Stimulated activated naive CD4-positive, alpha-beta T cell (primary cell): ENCODE measurements at regions not wholly inside any gene's neighbourhood (a gene's known extent, or its start where the extent isn't known, plus 50 kb on each side); places are given as distances from the start of the nearest gene placed in this dataset.
"Not testable (repeated sequence)": the region's sequence is repeated elsewhere in the genome, so short reads cannot be mapped to it uniquely, and the experiment has no call there.

Experiments used
- DNase-seq, 6 experiments: peaks; one replicate each; lab custom pipeline; 2025; lab: John Stamatoyannopoulos, UW

- DNase-seq, result no peak
Measured at GRCh38 chr3:21020681-21021080, 730.3 kb downstream of the ZNF385D start.

DNA sequence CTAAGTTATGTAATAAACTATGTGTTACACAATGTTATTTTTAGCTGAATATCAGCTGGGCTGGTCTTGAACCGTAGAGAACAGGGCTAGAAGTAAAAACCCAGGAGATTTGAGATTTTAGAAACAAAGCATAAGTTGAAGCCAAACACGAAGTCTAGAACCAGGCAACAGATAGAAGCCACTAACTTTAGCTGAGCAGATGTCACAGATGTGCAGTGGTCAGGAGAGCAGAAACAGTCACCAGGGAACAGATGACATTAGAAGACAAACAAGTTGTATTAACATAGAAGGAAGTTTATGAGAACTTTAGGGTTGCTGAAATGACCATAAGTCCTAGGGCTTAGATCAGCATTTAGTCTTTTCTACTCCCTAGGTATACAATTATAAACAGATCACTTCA is 731.0 kb downstream of the ZNF385D start:
- DNase-seq, result no peak

DNA sequence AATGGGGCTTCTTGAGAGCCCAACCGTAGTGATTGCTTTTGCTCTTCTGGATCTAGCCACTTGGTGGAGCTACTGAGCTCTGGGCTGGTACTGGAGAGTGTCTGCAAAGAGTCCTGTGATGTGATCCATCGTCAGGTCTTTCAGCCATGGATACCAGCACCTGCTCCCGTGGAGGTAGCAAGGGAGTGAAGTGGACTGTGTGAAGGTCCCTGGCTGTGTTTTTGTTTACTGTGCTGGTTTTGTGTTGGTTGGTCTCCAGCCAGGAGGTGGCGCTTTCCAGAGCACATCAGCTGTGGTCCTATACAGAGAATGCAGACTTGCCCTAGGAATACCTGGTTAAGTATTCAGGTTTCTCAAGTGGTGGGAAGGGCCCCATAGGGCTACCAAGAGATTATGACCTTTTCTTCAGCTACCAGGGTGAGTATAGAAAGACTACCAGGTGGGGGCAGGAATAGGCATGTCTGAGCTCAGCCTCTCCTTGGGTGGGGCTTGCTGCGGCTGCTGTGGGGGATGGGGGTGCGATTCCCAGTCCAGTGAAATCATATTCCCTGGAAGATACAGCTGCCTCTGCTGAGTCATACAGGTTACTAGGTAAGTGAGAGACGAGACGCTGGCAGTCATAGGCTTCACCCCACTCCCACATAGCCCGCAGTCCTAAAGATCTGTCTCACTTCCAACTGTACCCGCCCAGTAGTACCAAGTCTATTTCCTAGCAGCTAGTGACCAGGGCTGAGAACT is 733.7 kb downstream of the ZNF385D start:
- no peak for DNase-seq

GRCh38 chr3:21013566-21013965 is 737.4 kb downstream of the ZNF385D start:
- DNase-seq, result no peak

- DNase-seq, result no peak
Measured at GRCh38 chr3:20999661-21000060, 751.3 kb downstream of the ZNF385D start.

DNA sequence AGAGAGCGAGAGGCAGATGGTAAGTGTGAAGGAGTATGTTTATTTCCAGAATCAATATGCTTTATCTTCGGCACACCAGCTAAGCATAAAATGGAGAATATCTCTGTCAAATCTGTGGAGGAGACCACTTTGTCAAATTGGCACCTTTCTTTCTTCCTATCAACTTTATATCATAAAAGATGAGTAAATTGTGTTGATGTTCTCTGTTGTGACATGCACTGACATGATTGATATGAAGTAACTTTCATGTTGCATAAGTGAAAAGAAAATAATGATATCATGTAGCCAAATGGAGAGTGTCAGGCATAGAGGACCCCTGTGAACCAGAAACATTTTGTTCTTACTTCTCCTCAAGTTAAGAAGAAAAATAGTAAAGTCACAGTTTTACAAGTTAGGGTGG is 753.8 kb downstream of the ZNF385D start:
- no peak for DNase-seq

DNA sequence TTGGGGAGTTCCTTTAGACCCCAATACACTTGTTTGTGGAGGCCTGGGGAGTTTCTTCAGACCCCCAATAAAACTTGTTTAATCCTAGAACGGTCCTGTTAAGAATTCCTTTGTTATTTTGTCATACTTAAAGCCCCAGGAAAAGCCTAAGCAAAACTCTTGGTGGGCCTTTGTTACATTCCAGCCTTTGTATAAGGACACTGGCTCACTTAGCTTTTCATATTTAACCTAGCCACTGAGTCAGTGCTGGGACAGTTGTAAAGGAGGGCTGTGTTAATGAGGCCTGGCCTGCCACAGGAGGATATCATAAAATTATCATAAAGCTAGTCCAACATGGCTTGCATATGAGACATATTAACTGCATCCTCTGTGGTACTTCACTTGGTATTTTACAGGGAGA is 760.1 kb downstream of the ZNF385D start:
- no peak for DNase-seq

- DNase-seq, result not testable (repeated sequence)
Measured at GRCh38 chr3:20989653-20990052, 761.4 kb downstream of the ZNF385D start.

DNA sequence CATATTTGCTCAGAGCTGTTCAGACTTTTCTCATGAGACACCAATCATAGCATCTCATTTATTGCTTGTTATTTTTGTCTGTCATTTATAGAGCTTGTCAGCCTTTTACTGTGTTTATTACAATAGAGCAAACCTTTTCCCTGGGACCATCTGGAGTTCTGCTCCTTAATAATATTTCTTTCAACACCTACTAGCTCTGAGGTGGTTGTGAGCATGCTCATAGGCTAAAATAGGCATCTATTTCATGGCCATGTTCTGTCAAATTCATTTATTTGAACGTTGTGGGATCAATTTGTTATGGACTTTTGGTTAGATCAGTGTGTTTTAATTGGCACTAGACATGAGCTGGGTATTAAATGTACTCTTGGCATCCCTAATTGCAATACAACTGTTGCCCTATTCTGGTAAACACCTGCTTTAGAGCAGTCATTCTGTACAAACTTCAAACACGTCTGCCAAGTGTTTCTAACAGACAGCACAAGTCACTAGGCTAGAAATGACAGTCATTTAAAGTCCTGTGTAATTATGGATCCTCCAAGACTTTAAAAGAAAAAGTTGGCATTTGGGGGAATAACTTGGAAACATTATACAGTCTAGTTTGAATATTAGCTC is 766.3 kb downstream of the ZNF385D start:
- no peak for DNase-seq

GRCh38 chr3:20975188-20975651 is 775.8 kb downstream of the ZNF385D start:
- no peak for DNase-seq

DNA sequence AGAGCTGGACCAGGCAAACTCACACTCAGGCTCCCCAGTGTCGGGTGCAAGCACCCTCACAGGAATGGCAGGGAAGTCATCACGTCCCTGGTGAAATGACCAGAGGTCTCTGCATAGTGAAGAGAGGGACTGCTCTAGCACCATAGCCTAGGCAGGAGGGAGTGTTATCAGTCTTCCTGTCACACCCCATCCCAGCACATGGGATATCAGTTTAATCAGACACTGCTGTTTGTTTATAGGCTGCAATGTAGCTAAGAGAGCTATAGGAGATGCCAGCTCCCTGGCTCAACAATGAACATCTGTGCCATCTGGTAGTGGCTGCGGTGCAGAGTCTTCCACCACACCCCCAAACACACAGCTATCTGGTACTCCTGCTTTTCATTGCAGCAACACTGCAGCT is 776.6 kb downstream of the ZNF385D start:
- DNase-seq, result no peak

- not testable (repeated sequence) for DNase-seq
Measured at GRCh38 chr3:20970807-20971206, 780.2 kb downstream of the ZNF385D start.

GRCh38 chr3:20967485-20967884 is 781.5 kb upstream of the SGO1 start:
- DNase-seq, result not testable (repeated sequence)

- no peak for DNase-seq
Measured at GRCh38 chr3:20958161-20958560, 772.2 kb upstream of the SGO1 start.

GRCh38 chr3:20945892-20946291 is 759.9 kb upstream of the SGO1 start:
- DNase-seq, result no peak

DNA sequence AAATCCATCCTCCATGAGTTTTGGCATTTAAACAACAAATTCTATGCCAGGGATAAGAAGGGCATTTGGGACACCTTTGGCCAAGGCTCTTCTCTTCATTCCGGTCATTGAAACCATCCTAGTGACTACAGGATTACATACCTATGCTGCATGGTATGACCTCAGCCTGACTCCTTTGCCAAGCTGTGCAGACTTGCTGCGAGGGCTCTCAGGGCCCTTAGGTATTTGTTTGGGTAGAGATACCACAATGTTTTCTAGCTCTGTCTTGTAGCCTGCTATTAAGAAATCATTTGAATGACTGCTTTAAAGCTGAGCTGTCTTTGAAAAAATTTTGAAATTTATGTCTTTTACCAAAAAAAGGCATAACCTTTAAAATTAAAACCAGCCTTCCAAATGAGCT is 749.8 kb upstream of the SGO1 start:
- DNase-seq, result no peak

DNA sequence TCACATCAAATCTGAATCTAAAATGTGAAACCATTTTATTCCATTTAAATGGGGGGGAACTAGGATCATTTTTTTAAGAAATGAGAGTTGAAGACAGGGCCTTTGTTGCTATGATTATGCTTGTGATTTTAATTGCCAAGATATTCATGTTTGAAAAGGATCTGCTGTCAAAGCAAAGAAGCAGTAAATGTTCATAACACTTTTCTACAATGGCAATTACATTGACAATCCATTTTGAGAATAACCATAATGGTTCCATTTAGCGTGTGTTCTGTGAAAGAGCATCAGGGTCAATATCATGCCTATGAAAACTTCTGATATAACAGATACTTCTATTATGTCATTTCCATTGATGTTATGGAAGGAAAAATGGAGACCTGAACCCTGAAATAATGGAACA is 745.8 kb upstream of the SGO1 start:
- DNase-seq, result no peak

- no peak for DNase-seq
Measured at GRCh38 chr3:20930034-20930433, 744.0 kb upstream of the SGO1 start.

GRCh38 chr3:20924646-20925385 is 738.8 kb upstream of the SGO1 start:
- no peak for DNase-seq

GRCh38 chr3:20921112-20921511 is 735.1 kb upstream of the SGO1 start:
- DNase-seq, result not testable (repeated sequence)

- no peak for DNase-seq
Measured at GRCh38 chr3:20916951-20917606, 731.1 kb upstream of the SGO1 start.

- no peak for DNase-seq
Measured at GRCh38 chr3:20914310-20914709, 728.3 kb upstream of the SGO1 start.

- DNase-seq, result no peak
Measured at GRCh38 chr3:20912406-20912805, 726.4 kb upstream of the SGO1 start.
